ENCODE measurements at regions not wholly inside any gene's neighbourhood (a gene's known extent, or its start where the extent isn't known, plus 50 kb on each side); places are given as distances from the start of the nearest gene placed in this dataset.

- H3K4me1 ChIP-seq: no peaks in the 10 kb centered on the region
- no peaks in the 10 kb centered on the region for H3K27me3 ChIP-seq
- DNase-seq: no peak
- no peaks in the 10 kb centered on the region for H3K36me3 ChIP-seq (replicated peaks in 1 of 2; ENCODE audit: insufficient read depth in 1 of 2, low read depth in 2 of 2)
- no peak overlapping the region for H3K27ac ChIP-seq
- WGBS, 2 donors: 86 to 91% methylated on average over 2 of the region's 2 CpGs
- intact Hi-C loops (cut with DNase I): no loop called here
- H3K4me3 ChIP-seq: no peak overlapping the region
- no peak for ATAC-seq
- H3K9me3 ChIP-seq: no peaks in the 10 kb centered on the region
- no peak for TF ChIP-seq CTCF (IDR thresholded peaks at IDR 0.05)
- no peak for TF ChIP-seq POLR2A (IDR thresholded peaks at IDR 0.05)
Measured at GRCh38 chr2:67917332-67918054, 145.3 kb downstream of the C1D start.

- Histone ChIP-seq H3K36me3 (replicated peaks in 1 of 2; ENCODE audit: insufficient read depth in 1 of 2, low read depth in 2 of 2) (no peaks in the 10 kb centered on the region), H3K27ac (no peak overlapping the region), H3K27me3 (no peaks in the 10 kb centered on the region), H3K4me3 (no peak overlapping the region), H3K9me3 (no peaks in the 10 kb centered on the region), H3K4me1 (no peaks in the 10 kb centered on the region)
- TF ChIP-seq POLR2A (IDR thresholded peaks at IDR 0.05): no peak
- no peak for TF ChIP-seq CTCF (IDR thresholded peaks at IDR 0.05)
- no peak for DNase-seq
- 74 to 79% methylated on average over 3 of the region's 3 CpGs for WGBS, 2 donors
- ATAC-seq: no peak
- intact Hi-C loops (cut with DNase I): no loop called here
Measured at GRCh38 chr2:67918471-67918870, 144.3 kb downstream of the C1D start.

- intact Hi-C loops (cut with DNase I): no loop called here
- H3K27me3 ChIP-seq: no peaks in the 10 kb centered on the region
- H3K4me3 ChIP-seq: no peak overlapping the region
- DNase-seq (no peak), ATAC-seq (no peak)
- TF ChIP-seq CTCF (IDR thresholded peaks at IDR 0.05) (no peak), POLR2A (IDR thresholded peaks at IDR 0.05) (no peak)
- H3K4me1 ChIP-seq: no peaks in the 10 kb centered on the region
- no peak overlapping the region for H3K27ac ChIP-seq
- H3K36me3 ChIP-seq (replicated peaks in 1 of 2; ENCODE audit: insufficient read depth in 1 of 2, low read depth in 2 of 2): no peaks in the 10 kb centered on the region
- 20 to 56% methylated on average over 1 of the region's 1 CpG for WGBS, 2 donors
- no peaks in the 10 kb centered on the region for H3K9me3 ChIP-seq
Measured at GRCh38 chr2:67919490-67919889, 143.3 kb downstream of the C1D start.

GRCh38 chr2:67922080-67922785 is 140.6 kb downstream of the C1D start:
- intact Hi-C loops (cut with DNase I): no loop called here
- WGBS, 2 donors: 51 to 55% methylated on average over 4 of the region's 4 CpGs
- Histone ChIP-seq H3K27me3 (no peaks in the 10 kb centered on the region), H3K4me3 (no peak overlapping the region), H3K27ac (no peak overlapping the region), H3K4me1 (no peaks in the 10 kb centered on the region), H3K9me3 (no peaks in the 10 kb centered on the region), H3K36me3 (replicated peaks in 1 of 2; ENCODE audit: insufficient read depth in 1 of 2, low read depth in 2 of 2) (no peaks in the 10 kb centered on the region)
- DNase-seq: no peak
- no peak for ATAC-seq
- TF ChIP-seq POLR2A (IDR thresholded peaks at IDR 0.05) (no peak), CTCF (IDR thresholded peaks at IDR 0.05) (no peak)

All from body of pancreas (tissue), 4 donors.